ENCODE measurements at regions not wholly inside any gene's neighbourhood (a gene's known extent, or its start where the extent isn't known, plus 50 kb on each side); places are given as distances from the start of the nearest gene placed in this dataset.

- TF ChIP-seq CTCF (IDR thresholded peaks at IDR 0.05; ENCODE audit: poor library complexity) (no peak), EZH2 (IDR thresholded peaks at IDR 0.05; ENCODE audit: borderline replicate concordance) (no peak)
Observed at GRCh38 chr9:87167582-87167981, 220.3 kb upstream of the GAS1 start.
